K562 (cell line): ENCODE measurements at regions not wholly inside any gene's neighbourhood (a gene's known extent, or its start where the extent isn't known, plus 50 kb on each side); places are given as distances from the start of the nearest gene placed in this dataset.

Experiments used
- ATAC-seq: fragments of 200-7000 bp; cut with Tn5 transposase; 3 replicates; pipeline ENCODE4 v1.9.1; 2020; ENCODE audit warnings: moderate library complexity
- BruUV-seq: library from RNA; stranded (reverse); fragments of 400-500 nt; replicated peaks from 2 replicates; lab custom pipeline; 2021; lab: Mats Ljungman, UMichigan
- CTCF ChIA-PET: fragments of 300-600 bp; formaldehyde crosslinking; extraction: SDS; loops from one replicate; lab custom pipeline; 2021; ENCODE audit warnings: low intra/inter-chr PET ratio; lab: Yijun Ruan, JAX
- POLR2A ChIA-PET: fragments of 300-600, 350-650 bp; sonication (Branson Sonifier 250); formaldehyde crosslinking; extraction: SDS; loops from one replicate; lab custom pipeline; 2021; ENCODE audit warnings: antibody characterized with exemption, inconsistent platforms; lab: Yijun Ruan, JAX
- DNase-seq, 4 experiments: peaks; one replicate each; pipeline versions ENCODE4 v3.0.0 to v3.0.0-alpha.2; 2011 to 2018; ENCODE audit warnings: low spot score in 3 of 4, mixed read lengths in 3 of 4; ENCODE audit errors: extremely low read depth in 1 of 4
- FAIRE-seq: peaks from 2 replicates; lab custom pipeline; 2011; peaks lifted over from hg19 to GRCh38; lab: Jason Lieb, UNC
- H2AFZ ChIP-seq: 2 replicates; pipeline ENCODE4 v1.6.0; 2011; ENCODE audit warnings: low read depth, low read length, control low read depth, inconsistent platforms
- H3K27ac ChIP-seq: fragments of 200-600 bp; 3 replicates; pipeline ENCODE4 v1.8.0; 2011; ENCODE audit warnings: low read depth, mild to moderate bottlenecking, control low read depth, inconsistent platforms, low read length, moderate library complexity, mixed read lengths; ENCODE audit errors: extremely low read depth
- H3K27me3 ChIP-seq, 2 experiments: fragments of 300-600 bp in 1 of 2; 2 replicates in 1 of 2; 3 replicates in 1 of 2; pipeline versions ENCODE4 v1.6.0 to v1.8.0; 2011; ENCODE audit warnings: inconsistent platforms in 2 of 2, low read length in 2 of 2, mild to moderate bottlenecking in 1 of 2, mixed read lengths in 1 of 2, moderate library complexity in 1 of 2; ENCODE audit not compliant: control insufficient read depth in 2 of 2, insufficient read depth in 2 of 2
- H3K36me3 ChIP-seq: fragments of 300-600 bp; 3 replicates; pipeline ENCODE4 v1.8.0; 2011; ENCODE audit warnings: mild to moderate bottlenecking, low read length, inconsistent platforms; ENCODE audit not compliant: control insufficient read depth, insufficient read depth
- H3K4me1 ChIP-seq, 2 experiments: fragments of 200-600 bp in 1 of 2; replicated peaks in 1 of 2; 2 replicates in 1 of 2; 3 replicates in 1 of 2; pipeline versions ENCODE4 v1.5.1 to v1.8.0; 2011; ENCODE audit warnings: inconsistent platforms in 2 of 2, low read length in 2 of 2, mild to moderate bottlenecking in 1 of 2, mixed read lengths in 1 of 2, moderate library complexity in 1 of 2; ENCODE audit not compliant: control insufficient read depth in 2 of 2, insufficient read depth in 2 of 2
- H3K4me2 ChIP-seq: 2 replicates; pipeline ENCODE4 v1.6.1; 2011; ENCODE audit warnings: low read length, control low read depth, inconsistent platforms, mixed read lengths; ENCODE audit not compliant: insufficient read depth
- H3K4me3 ChIP-seq: fragments of 200-600 bp; sonication (generic), shearing (Covaris generic); 2 replicates; pipeline ENCODE4 v1.5.1; 2016; ENCODE audit warnings: control low read depth, inconsistent platforms
- H3K79me2 ChIP-seq: fragments of 200-600 bp; 3 replicates; pipeline ENCODE4 v1.8.0; 2011; ENCODE audit warnings: low read length, inconsistent platforms; ENCODE audit not compliant: control insufficient read depth, insufficient read depth
- H3K9ac ChIP-seq, 2 experiments: 2 replicates each; pipeline versions ENCODE4 v1.6.0 to v1.6.1; 2011; ENCODE audit warnings: low read depth in 2 of 2, low read length in 2 of 2, control low read depth in 1 of 2, inconsistent platforms in 1 of 2, mild to moderate bottlenecking in 1 of 2, mixed read lengths in 1 of 2; ENCODE audit not compliant: insufficient read depth in 1 of 2
- H3K9me1 ChIP-seq: one replicate; pipeline ENCODE4 v1.6.0; 2011; ENCODE audit warnings: inconsistent platforms, mild to moderate bottlenecking, low read length, moderate library complexity; ENCODE audit not compliant: control insufficient read depth, insufficient read depth
- H3K9me3 ChIP-seq: replicated peaks from 2 replicates; pipeline ENCODE4 v1.5.1; 2011; ENCODE audit warnings: low read depth, low read length, inconsistent platforms; ENCODE audit not compliant: control insufficient read depth, insufficient read depth
- H4K20me1 ChIP-seq: replicated peaks from 2 replicates; pipeline ENCODE4 v1.6.1; 2011; ENCODE audit warnings: low read length, inconsistent platforms, mixed read lengths; ENCODE audit not compliant: control insufficient read depth, insufficient read depth
- CUX1 ChIP-seq: fragments of 200-800 bp; sonication (Bioruptor generic); IDR thresholded peaks from 2 replicates; pipeline ENCODE4 v1.6.1; 2016; ENCODE audit warnings: missing genetic modification characterization, missing compliant biosample characterization
- E2F8 ChIP-seq: fragments of 450-650 bp; IDR thresholded peaks from 2 replicates; pipeline ENCODE4 v1.7.1; 2018; ENCODE audit warnings: mild to moderate bottlenecking, low read depth; ENCODE audit not compliant: partially characterized antibody
- KLF6 ChIP-seq: fragments of 250-450 bp; sonication (Bioruptor Pico); IDR thresholded peaks from 2 replicates; pipeline ENCODE4 v1.4.0; 2020; ENCODE audit warnings: mild to moderate bottlenecking, moderate library complexity, borderline replicate concordance
- MTA2 ChIP-seq: fragments of 450-650 bp; IDR thresholded peaks from 2 replicates; pipeline ENCODE4 v1.6.1; 2016; ENCODE audit warnings: low read depth
- NRF1 ChIP-seq, 2 experiments: fragments of 450-650 bp; IDR thresholded peaks in 1 of 2; conservative IDR thresholded peaks in 1 of 2; 2 replicates each; pipeline ENCODE4 v1.6.1; 2014; ENCODE audit warnings: mild to moderate bottlenecking in 2 of 2
- NUFIP1 ChIP-seq: fragments of 450-650 bp; IDR thresholded peaks from 2 replicates; pipeline ENCODE4 v1.6.1; 2018; ENCODE audit not compliant: partially characterized antibody
- POLR3A ChIP-seq: IDR thresholded peaks from 2 replicates; pipeline ENCODE4 v1.6.1; 2011; ENCODE audit warnings: borderline replicate concordance, mild to moderate bottlenecking, moderate library complexity; ENCODE audit not compliant: insufficient read length, insufficient read depth; ENCODE audit errors: extremely low read depth
- SNRNP70 ChIP-seq: fragments of 200-400 bp; formaldehyde crosslinking; optimal IDR thresholded peaks from 2 replicates; pipeline ENCODE3; 2017; ENCODE audit warnings: low read depth, low read length
- TAF7 ChIP-seq: fragments of 450-650 bp; IDR thresholded peaks from 2 replicates; pipeline ENCODE4 v1.6.1; 2016; ENCODE audit warnings: missing genetic modification characterization, missing compliant biosample characterization
- ZBTB5 ChIP-seq: fragments of 450-650 bp; IDR thresholded peaks from 2 replicates; pipeline ENCODE4 v1.6.1; 2017; ENCODE audit warnings: antibody characterized with exemption
- ZNF184 ChIP-seq: sonication (generic); formaldehyde crosslinking; IDR thresholded peaks from 2 replicates; pipeline ENCODE4 v1.5.0; 2020; ENCODE audit warnings: missing genetic modification reagents
- ZNF197 ChIP-seq: fragments of 200-800 bp; sonication (Bioruptor generic); IDR thresholded peaks from 2 replicates; pipeline ENCODE4 v1.6.1; 2016; ENCODE audit warnings: low read depth, missing genetic modification characterization, missing compliant biosample characterization
- ZNF75A ChIP-seq: fragments of 450-650 bp; formaldehyde crosslinking; IDR thresholded peaks from 2 replicates; pipeline ENCODE4 v1.4.0; 2020; ENCODE audit warnings: mild to moderate bottlenecking
- WGBS: fragments of 100-300 bp; shearing (Covaris generic); methylation state at CpG from one replicate; pipeline ENCODE4 v1.1.6; 2016; ENCODE audit warnings: low coverage, mixed read lengths; ENCODE audit not compliant: insufficient coverage; ENCODE audit errors: missing lambda C conversion rate; 5-methylcytosine and 5-hydroxymethylcytosine counted together
- in situ Hi-C: fragments of 300-500 bp; cut with MboI; formaldehyde crosslinking; loops from 4 replicates; pipeline ENCODE4 v1.15.0; 2018; ENCODE audit warnings: inconsistent platforms, mixed read lengths
- intact Hi-C: fragments of 100-400 bp; cut with micrococcal nuclease; formaldehyde crosslinking; loops from 2 replicates; pipeline ENCODE4 v1.14.2; 2022

DNA sequence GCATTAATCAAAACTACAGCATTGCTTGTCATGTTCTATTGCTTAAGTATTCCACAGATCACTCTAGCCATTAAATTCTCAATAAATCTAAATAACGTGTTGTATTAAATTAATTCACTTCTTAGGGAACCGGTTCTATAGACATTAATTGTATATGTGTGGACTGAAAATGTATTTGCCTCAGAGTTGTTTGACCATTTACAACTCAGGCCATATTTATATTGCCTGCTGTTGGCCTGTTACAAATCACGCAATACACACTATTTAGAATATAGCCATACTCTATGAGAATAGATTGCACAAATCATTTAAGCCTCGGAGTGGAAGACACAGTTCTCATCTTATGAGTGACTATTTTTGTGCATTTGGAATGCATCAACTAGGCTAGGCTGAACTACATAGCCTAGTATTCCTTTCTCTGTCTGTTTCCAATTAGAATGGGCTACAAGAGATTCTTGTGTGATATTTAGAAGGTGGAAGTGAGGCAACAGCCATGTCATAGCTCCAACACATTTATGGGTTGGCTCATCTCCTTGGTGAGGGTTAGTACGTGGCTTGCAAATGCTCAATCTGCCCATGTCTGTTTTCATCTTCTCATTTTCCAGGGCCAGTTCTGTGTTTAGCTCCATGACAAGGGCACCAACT, 1116.1 kb downstream of the PCDH9 start:
- no peaks in the 10 kb centered on the region for H3K79me2 ChIP-seq
- H3K9me3 ChIP-seq = no peaks in the 10 kb centered on the region
- CTCF ChIA-PET = no interaction called here
- WGBS = 22% methylated on average over 5 of the region's 5 CpGs
- H3K27me3 ChIP-seq = no peaks in the 10 kb centered on the region
- no peak overlapping the region for H2AFZ ChIP-seq
- H3K9ac ChIP-seq = no peak overlapping the region
- no peaks in the 10 kb centered on the region for H3K4me1 ChIP-seq
- FAIRE-seq = no peak
- in situ Hi-C loops (no loop called here), intact Hi-C loops (no loop called here)
- ATAC-seq = no peak
- no peaks in the 10 kb centered on the region for H3K36me3 ChIP-seq
- no TSS peak for BruUV-seq
- no peak overlapping the region for H3K27ac ChIP-seq
- no peaks in the 10 kb centered on the region for H4K20me1 ChIP-seq
- H3K4me3 ChIP-seq = no peak overlapping the region
- DNase-seq = no peak
- POLR2A ChIA-PET = interaction anchor here (0.7 kb wide), 1 partner anchor 69 kb away, joined by 3 read pairs; no protein-coding TSS in a partner anchor
- H3K4me2 ChIP-seq = no peak overlapping the region
- no peaks in the 10 kb centered on the region for H3K9me1 ChIP-seq
- TF ChIP-seq TAF7 (tag) (no peak), CUX1 (CRISPR knock-in tag) (no peak), POLR3A (no peak), NRF1 (conservative IDR thresholded peaks at IDR 0.05 in 1 of 2, IDR thresholded peaks at IDR 0.05 in 1 of 2) (no peak), ZNF197 (CRISPR knock-in tag) (no peak), ZBTB5 (no peak), KLF6 (CRISPR knock-in tag) (no peak), NUFIP1 (no peak), MTA2 (no peak), E2F8 (no peak), ZNF184 (CRISPR knock-in tag) (no peak), ZNF75A (CRISPR knock-in tag) (no peak), SNRNP70 (no peak)
